H1 (cell line): ENCODE measurements at regions not wholly inside any gene's neighbourhood (a gene's known extent, or its start where the extent isn't known, plus 50 kb on each side); places are given as distances from the start of the nearest gene placed in this dataset.

Experiments
- TEAD4 ChIP-seq: IDR thresholded peaks from 2 replicates; pipeline ENCODE4 v1.6.1; 2012; ENCODE audit warnings: low read depth, low read length, inconsistent platforms, mixed read lengths

DNA sequence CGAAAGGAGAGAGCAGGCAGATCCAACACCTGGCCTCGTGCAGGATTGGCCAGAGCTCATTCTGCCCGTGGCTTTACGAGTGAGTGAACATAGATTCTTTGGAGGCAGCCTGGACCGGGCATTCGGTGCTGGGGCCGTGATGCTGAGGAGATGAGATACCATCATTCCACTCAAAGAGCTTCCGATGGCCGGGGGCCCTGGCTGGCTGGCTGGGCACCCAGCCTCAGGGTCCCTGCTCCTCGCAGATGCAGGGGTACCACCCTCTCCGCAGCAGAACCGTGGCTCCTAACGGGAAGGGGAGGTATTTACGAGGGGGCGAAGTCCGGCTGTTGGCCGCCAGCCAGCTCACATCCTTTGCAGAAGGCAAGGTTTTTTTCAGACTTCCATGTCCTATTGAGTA, 66.1 kb upstream of the FOXF1 start (continued):
- TF ChIP-seq TEAD4, result no peak
